ENCODE measurements at regions not wholly inside any gene's neighbourhood (a gene's known extent, or its start where the extent isn't known, plus 50 kb on each side); places are given as distances from the start of the nearest gene placed in this dataset.
A peak's percentile ranks its signal among the peaks of the same experiment; 100 is the strongest.

GRCh38 chr22:22112533-22113294 is 130.1 kb upstream of the TOP3B start:
- Mint-ChIP-seq H3K4me3 (no peak overlapping the region), H3K36me3 (no peaks in the 10 kb centered on the region), H3K9me3 (no peaks in the 10 kb centered on the region), H3K27ac (no peak overlapping the region), H3K4me1 (ENCODE audit: unreplicated experiment) (peaks cover 5% of the 10 kb centered on the region), H3K27me3 (peaks cover 13% of the 10 kb centered on the region)
- TF ChIP-seq CTCF (conservative IDR thresholded peaks at IDR 0.05) = no peak
- no peak for DNase-seq (ENCODE audit: extremely low spot score, unreplicated experiment)

DNA sequence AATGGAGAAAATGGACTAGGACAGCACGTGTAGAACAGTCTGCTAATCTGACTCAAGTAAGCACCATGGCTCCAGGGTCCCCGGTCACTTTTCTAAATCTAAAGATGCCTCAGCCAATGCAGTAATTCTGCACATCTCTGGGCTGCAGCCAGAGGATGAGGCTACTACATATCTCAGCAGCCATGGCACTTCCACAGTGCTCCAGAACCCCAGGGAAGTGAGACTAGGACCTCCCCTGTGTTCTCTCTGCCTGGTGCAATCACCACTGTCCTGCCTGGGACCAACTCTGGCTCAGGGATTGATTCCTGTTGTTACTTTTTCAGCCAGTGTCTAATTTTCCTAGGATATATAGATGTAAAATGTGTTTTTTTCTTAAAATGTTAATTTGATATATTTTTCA is 129.4 kb upstream of the TOP3B start:
- no peak overlapping the region for H3K4me3 Mint-ChIP-seq
- peaks cover 19% of the 10 kb centered on the region for H3K27me3 Mint-ChIP-seq

GRCh38 chr22:22111267-22111751 is 128.7 kb upstream of the TOP3B start:
- H3K27me3 Mint-ChIP-seq = peaks cover 24% of the 10 kb centered on the region
- no peaks in the 10 kb centered on the region for H3K36me3 Mint-ChIP-seq
- no peak overlapping the region for H3K4me3 Mint-ChIP-seq
- H3K4me1 Mint-ChIP-seq (ENCODE audit: unreplicated experiment) = peaks cover 5% of the 10 kb centered on the region
- no peaks in the 10 kb centered on the region for H3K9me3 Mint-ChIP-seq
- TF ChIP-seq CTCF (conservative IDR thresholded peaks at IDR 0.05) = peak; percentile 14
- no peak overlapping the region for H3K27ac Mint-ChIP-seq
- DNase-seq (ENCODE audit: extremely low spot score, unreplicated experiment) = no peak

More for the DNA sequence above, 129.4 kb upstream of the TOP3B start:
- no peak overlapping the region for H3K27ac Mint-ChIP-seq
- TF ChIP-seq CTCF (conservative IDR thresholded peaks at IDR 0.05) = no peak
- peaks cover 5% of the 10 kb centered on the region for H3K4me1 Mint-ChIP-seq (ENCODE audit: unreplicated experiment)
- H3K36me3 Mint-ChIP-seq = no peaks in the 10 kb centered on the region
- no peaks in the 10 kb centered on the region for H3K9me3 Mint-ChIP-seq
- no peak for DNase-seq (ENCODE audit: extremely low spot score, unreplicated experiment)

- Mint-ChIP-seq H3K4me3 (no peak overlapping the region), H3K27me3 (peaks cover 24% of the 10 kb centered on the region), H3K4me1 (ENCODE audit: unreplicated experiment) (peaks cover 5% of the 10 kb centered on the region), H3K27ac (no peak overlapping the region), H3K9me3 (no peaks in the 10 kb centered on the region), H3K36me3 (no peaks in the 10 kb centered on the region)
- DNase-seq (ENCODE audit: extremely low spot score, unreplicated experiment) = no peak
- TF ChIP-seq CTCF (conservative IDR thresholded peaks at IDR 0.05) = peak; percentile 70
Observed at GRCh38 chr22:22110548-22111266, 128.1 kb upstream of the TOP3B start.

DNA sequence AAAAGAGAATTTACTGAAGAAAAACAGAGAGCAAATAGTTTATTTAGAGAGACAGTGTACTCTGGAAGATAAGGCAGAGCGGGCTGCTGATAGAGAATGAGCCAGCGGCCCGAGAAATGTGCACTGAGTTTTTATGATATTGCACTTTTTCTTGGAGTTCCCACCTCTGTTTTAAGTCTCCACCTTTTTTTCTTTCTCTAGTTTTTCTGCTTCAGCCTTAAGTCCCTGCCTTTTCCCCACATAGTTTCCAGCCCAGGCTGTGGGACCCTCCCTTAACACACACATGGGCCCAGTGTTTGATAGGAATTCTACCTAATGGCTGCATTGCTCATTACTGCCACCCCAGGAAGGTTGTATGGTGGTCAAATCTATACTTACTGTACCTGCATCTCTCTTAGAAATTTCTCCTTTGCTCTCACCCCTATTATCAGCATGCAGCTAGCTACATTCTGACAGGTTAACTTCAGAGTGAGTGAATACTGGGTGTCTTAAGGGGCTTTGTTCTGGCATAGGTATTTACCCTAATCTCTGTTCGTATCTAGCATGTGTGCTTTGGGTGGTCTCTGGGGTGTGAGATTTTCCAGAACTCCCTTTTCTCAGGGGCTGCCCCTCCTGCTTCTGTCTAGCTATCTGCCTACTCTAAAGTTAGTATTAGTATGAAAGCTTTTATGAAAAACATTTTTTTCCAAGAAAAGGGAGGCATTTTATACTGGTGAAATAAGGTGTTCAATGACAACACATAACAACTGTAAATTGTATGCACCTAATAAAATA is 127.3 kb upstream of the TOP3B start:
- H3K4me1 Mint-ChIP-seq (ENCODE audit: unreplicated experiment) = peaks cover 5% of the 10 kb centered on the region
- H3K4me3 Mint-ChIP-seq = no peak overlapping the region
- H3K27me3 Mint-ChIP-seq = peaks cover 29% of the 10 kb centered on the region
- DNase-seq (ENCODE audit: extremely low spot score, unreplicated experiment) = no peak
- no peaks in the 10 kb centered on the region for H3K9me3 Mint-ChIP-seq
- H3K27ac Mint-ChIP-seq = no peak overlapping the region
- TF ChIP-seq CTCF (conservative IDR thresholded peaks at IDR 0.05) = peak; percentile 42
- H3K36me3 Mint-ChIP-seq = no peaks in the 10 kb centered on the region

All from type B pancreatic cell (in vitro differentiated cells).